Transverse colon (tissue), 4 donors: ENCODE measurements at regions not wholly inside any gene's neighbourhood (a gene's known extent, or its start where the extent isn't known, plus 50 kb on each side); places are given as distances from the start of the nearest gene placed in this dataset.

Source experiments
- POLR2A ChIP-seq: fragments of 450-650 bp; IDR thresholded peaks from one replicate; pipeline ENCODE4 v1.6.1; 2016; ENCODE audit warnings: antibody characterized with exemption, mild to moderate bottlenecking, moderate library complexity
- POLR2AphosphoS5 ChIP-seq, 3 donors: sonication (generic); formaldehyde crosslinking; IDR thresholded peaks; one replicate each; pipeline ENCODE4 v1.6.1; 2016; ENCODE audit warnings: antibody characterized with exemption in 3 of 3
- TF ChIP-seq, protein P1 (sequence below), 5 experiments: fragments of 200-600 bp in 3 of 5; fragments of 450-650 bp in 2 of 5; sonication (generic) in 3 of 5; IDR thresholded peaks; 1 replicate in 2 of 5; 2 replicates in 3 of 5; pipeline ENCODE4 v1.5.1; 2016 to 2017; ENCODE audit warnings: antibody characterized with exemption in 5 of 5, inconsistent platforms in 3 of 5, mild to moderate bottlenecking in 2 of 5, moderate library complexity in 1 of 5

GRCh38 chr4:111535792-111536191 lies 609.5 kb upstream of the FAM241A start:
- TF ChIP-seq, protein P1, sequence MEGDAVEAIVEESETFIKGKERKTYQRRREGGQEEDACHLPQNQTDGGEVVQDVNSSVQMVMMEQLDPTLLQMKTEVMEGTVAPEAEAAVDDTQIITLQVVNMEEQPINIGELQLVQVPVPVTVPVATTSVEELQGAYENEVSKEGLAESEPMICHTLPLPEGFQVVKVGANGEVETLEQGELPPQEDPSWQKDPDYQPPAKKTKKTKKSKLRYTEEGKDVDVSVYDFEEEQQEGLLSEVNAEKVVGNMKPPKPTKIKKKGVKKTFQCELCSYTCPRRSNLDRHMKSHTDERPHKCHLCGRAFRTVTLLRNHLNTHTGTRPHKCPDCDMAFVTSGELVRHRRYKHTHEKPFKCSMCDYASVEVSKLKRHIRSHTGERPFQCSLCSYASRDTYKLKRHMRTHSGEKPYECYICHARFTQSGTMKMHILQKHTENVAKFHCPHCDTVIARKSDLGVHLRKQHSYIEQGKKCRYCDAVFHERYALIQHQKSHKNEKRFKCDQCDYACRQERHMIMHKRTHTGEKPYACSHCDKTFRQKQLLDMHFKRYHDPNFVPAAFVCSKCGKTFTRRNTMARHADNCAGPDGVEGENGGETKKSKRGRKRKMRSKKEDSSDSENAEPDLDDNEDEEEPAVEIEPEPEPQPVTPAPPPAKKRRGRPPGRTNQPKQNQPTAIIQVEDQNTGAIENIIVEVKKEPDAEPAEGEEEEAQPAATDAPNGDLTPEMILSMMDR (IDR thresholded peaks at IDR 0.05) = no peak
- TF ChIP-seq POLR2A = no peak
- no peak for TF ChIP-seq POLR2AphosphoS5 (IDR thresholded peaks at IDR 0.05)
